NB4 (cell line): ENCODE measurements at regions not wholly inside any gene's neighbourhood (a gene's known extent, or its start where the extent isn't known, plus 50 kb on each side); places are given as distances from the start of the nearest gene placed in this dataset.

Experiments used
- DNase-seq: peaks from one replicate; pipeline ENCODE4 v3.0.0; 2010; ENCODE audit warnings: low read depth
- H3K4me3 ChIP-seq: one replicate; pipeline ENCODE4 v1.5.1; 2011; ENCODE audit warnings: mild to moderate bottlenecking, low read depth, low read length, moderate library complexity
- MAX ChIP-seq: IDR thresholded peaks from 2 replicates; pipeline ENCODE4 v1.6.1; 2011; ENCODE audit warnings: low read depth, low read length
- MYC ChIP-seq: IDR thresholded peaks from 2 replicates; pipeline ENCODE4 v1.6.1; 2011; ENCODE audit warnings: low read depth, low read length
- POLR2A ChIP-seq: IDR thresholded peaks from 2 replicates; pipeline ENCODE4 v1.6.1; 2011; ENCODE audit warnings: mild to moderate bottlenecking; ENCODE audit not compliant: insufficient read length; ENCODE audit errors: extremely low read depth
- TF ChIP-seq, protein P1 (sequence below): IDR thresholded peaks from one replicate; pipeline ENCODE4 v1.5.1; 2012; ENCODE audit warnings: low read depth, low read length

DNA sequence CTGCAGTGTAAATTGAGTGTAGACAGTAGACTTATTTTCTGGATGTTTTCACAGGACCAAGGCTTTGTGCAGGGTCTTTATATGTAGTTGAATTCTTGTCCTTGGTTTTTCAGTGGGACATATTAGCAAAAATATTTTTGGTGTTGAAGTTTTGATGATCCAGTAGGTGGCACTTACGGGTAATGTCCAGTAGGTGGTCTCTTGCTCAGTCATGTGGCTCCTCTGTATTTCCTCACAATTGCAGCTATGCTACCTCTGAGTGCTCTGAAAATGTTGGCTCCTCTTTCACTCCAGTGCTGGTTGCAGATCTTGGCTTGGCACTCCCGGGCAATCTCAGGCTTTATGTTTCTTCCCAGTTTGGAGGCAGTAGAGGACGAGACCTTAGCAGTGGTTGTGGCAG lies 419.8 kb upstream of the AMOT start:
- no peak for TF ChIP-seq MYC
- no peak for TF ChIP-seq MAX
- TF ChIP-seq POLR2A = no peak
- TF ChIP-seq, protein P1, sequence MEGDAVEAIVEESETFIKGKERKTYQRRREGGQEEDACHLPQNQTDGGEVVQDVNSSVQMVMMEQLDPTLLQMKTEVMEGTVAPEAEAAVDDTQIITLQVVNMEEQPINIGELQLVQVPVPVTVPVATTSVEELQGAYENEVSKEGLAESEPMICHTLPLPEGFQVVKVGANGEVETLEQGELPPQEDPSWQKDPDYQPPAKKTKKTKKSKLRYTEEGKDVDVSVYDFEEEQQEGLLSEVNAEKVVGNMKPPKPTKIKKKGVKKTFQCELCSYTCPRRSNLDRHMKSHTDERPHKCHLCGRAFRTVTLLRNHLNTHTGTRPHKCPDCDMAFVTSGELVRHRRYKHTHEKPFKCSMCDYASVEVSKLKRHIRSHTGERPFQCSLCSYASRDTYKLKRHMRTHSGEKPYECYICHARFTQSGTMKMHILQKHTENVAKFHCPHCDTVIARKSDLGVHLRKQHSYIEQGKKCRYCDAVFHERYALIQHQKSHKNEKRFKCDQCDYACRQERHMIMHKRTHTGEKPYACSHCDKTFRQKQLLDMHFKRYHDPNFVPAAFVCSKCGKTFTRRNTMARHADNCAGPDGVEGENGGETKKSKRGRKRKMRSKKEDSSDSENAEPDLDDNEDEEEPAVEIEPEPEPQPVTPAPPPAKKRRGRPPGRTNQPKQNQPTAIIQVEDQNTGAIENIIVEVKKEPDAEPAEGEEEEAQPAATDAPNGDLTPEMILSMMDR = peak; percentile 39
- peak; percentile 27 for DNase-seq
- H3K4me3 ChIP-seq = no peak overlapping the region

- TF ChIP-seq MYC = no peak
- TF ChIP-seq, protein P1 = no peak
- no peak for TF ChIP-seq POLR2A
- no peak for TF ChIP-seq MAX
Measured at GRCh38 chrX:113222305-113222704, 381.7 kb upstream of the AMOT start.

DNA sequence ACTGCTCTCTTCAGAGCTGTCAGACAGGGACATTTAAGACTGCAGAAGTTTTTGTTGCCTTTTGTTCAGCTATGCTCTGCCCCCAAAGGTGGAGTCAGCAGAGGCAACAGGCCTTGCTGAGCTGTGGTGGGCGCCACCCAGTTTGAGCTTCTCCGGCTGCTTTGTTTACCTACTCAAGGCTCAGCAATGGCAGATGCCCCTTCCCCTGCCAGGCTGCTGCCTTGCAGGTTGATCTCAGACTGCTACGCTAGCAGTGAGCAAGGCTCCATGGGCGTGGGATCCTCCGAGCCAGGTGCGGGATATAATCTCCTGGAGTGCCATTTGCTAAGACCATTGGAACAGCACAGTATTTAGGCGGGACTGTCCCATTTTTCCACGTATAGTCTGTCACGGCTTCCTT lies 371.4 kb upstream of the AMOT start:
- no peak for TF ChIP-seq MAX
- no peak for TF ChIP-seq POLR2A
- TF ChIP-seq, protein P1 = no peak
- no peak for TF ChIP-seq MYC

More at GRCh38 chrX:113222305-113222704, 381.7 kb upstream of the AMOT start:
- no peak overlapping the region for H3K4me3 ChIP-seq
- no peak for DNase-seq

GRCh38 chrX:113202601-113203000 lies 362.0 kb upstream of the AMOT start:
- H3K4me3 ChIP-seq = no peak overlapping the region
- DNase-seq = no peak
- no peak for TF ChIP-seq MAX
- TF ChIP-seq MYC = no peak
- no peak for TF ChIP-seq POLR2A
- TF ChIP-seq, protein P1 = no peak

More for the DNA sequence above, 371.4 kb upstream of the AMOT start:
- H3K4me3 ChIP-seq = no peak overlapping the region
- DNase-seq = no peak

DNA sequence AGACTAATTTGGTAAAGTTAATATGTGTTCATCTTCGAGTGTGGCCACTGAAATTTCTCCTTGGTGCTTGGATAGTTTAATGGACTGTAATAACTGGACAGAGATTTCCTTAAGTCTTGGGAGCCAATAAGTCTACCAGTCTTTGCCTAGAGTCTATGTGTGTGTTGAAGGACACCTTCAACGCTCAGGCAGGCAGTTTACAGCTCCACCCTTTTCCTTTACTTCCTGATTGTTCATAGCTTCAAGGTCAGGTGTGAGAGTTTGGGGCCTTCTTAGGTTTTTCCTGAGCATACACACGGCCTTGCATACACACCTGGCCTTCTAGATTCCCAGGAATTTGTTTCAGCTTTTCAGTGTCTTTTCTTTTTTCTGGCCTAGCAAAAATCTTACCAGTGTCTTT lies 355.3 kb upstream of the AMOT start:
- no peak overlapping the region for H3K4me3 ChIP-seq
- no peak for DNase-seq
- TF ChIP-seq POLR2A (no peak), MYC (no peak), MAX (no peak)
- TF ChIP-seq, protein P1 = no peak

DNA sequence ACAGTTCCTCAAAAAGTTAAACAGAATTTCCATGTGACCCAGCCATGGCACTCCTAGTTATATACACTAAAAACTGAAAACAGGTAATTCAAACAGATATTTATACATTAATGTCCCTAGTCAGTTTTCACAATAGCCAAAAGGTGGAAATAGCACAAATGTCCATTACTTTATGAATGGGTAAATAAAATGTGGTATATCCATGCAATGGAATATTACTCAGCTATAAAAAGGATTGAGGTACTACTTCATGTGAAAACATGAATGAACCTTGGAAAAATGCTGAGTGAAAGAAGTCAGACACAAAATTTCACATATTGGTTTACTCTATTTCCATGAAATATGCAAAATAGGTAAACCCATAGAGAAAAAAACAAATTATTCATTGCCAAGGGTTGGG lies 351.8 kb upstream of the AMOT start:
- DNase-seq = no peak
- no peak overlapping the region for H3K4me3 ChIP-seq
- TF ChIP-seq, protein P1 = no peak
- TF ChIP-seq POLR2A = no peak
- no peak for TF ChIP-seq MAX
- no peak for TF ChIP-seq MYC
